Ishikawa (cell line): ENCODE measurements at regions not wholly inside any gene's neighbourhood (a gene's known extent, or its start where the extent isn't known, plus 50 kb on each side); places are given as distances from the start of the nearest gene placed in this dataset.

Experiments used
- CEBPB ChIP-seq: IDR thresholded peaks from 2 replicates; pipeline ENCODE4 v1.6.1; 2012
- CREB1 ChIP-seq: IDR thresholded peaks from 2 replicates; pipeline ENCODE4 v1.6.1; 2012; ENCODE audit warnings: low read depth
- EGR1 ChIP-seq: IDR thresholded peaks from 2 replicates; pipeline ENCODE4 v1.6.1; 2012
- EP300 ChIP-seq: IDR thresholded peaks from 2 replicates; pipeline ENCODE4 v1.6.1; 2012; ENCODE audit warnings: borderline replicate concordance
- FOXM1 ChIP-seq: IDR thresholded peaks from 2 replicates; pipeline ENCODE4 v1.6.1; 2012; ENCODE audit warnings: low read depth, borderline replicate concordance
- MAX ChIP-seq: IDR thresholded peaks from 2 replicates; pipeline ENCODE4 v1.6.1; 2012
- NFIC ChIP-seq: IDR thresholded peaks from 2 replicates; pipeline ENCODE4 v1.6.1; 2012
- RAD21 ChIP-seq: IDR thresholded peaks from 2 replicates; pipeline ENCODE4 v1.6.1; 2012; ENCODE audit warnings: low read depth
- REST ChIP-seq: IDR thresholded peaks from 2 replicates; pipeline ENCODE4 v1.6.1; 2012; ENCODE audit warnings: low read depth, mild to moderate bottlenecking
- TAF1 ChIP-seq: IDR thresholded peaks from 2 replicates; pipeline ENCODE4 v1.6.1; 2012; ENCODE audit warnings: low read depth, mild to moderate bottlenecking
- TCF12 ChIP-seq: IDR thresholded peaks from 2 replicates; pipeline ENCODE4 v1.6.1; 2012; ENCODE audit warnings: low read depth
- TEAD4 ChIP-seq: IDR thresholded peaks from 2 replicates; pipeline ENCODE4 v1.6.1; 2012
- USF1 ChIP-seq: IDR thresholded peaks from 2 replicates; pipeline ENCODE4 v1.6.1; 2012
- YY1 ChIP-seq: IDR thresholded peaks from 2 replicates; pipeline ENCODE4 v1.6.1; 2012; ENCODE audit warnings: low read depth
- ZBTB7A ChIP-seq: IDR thresholded peaks from 2 replicates; pipeline ENCODE4 v1.6.1; 2012; ENCODE audit warnings: low read depth

- no peak for TF ChIP-seq EGR1
- TF ChIP-seq MAX = no peak
- TF ChIP-seq USF1 = no peak
- no peak for TF ChIP-seq FOXM1
- TF ChIP-seq REST = no peak
- TF ChIP-seq EP300 = no peak
Observed at GRCh38 chr2:181142514-181142913, 162.1 kb downstream of the UBE2E3 start.

GRCh38 chr2:181143790-181144300 lies 163.4 kb downstream of the UBE2E3 start:
- TF ChIP-seq ZBTB7A = no peak
- TF ChIP-seq EGR1 = no peak
- TF ChIP-seq CEBPB = no peak
- no peak for TF ChIP-seq MAX
- no peak for TF ChIP-seq TEAD4
- TF ChIP-seq USF1 = no peak
- TF ChIP-seq YY1 = no peak
- TF ChIP-seq TCF12 = no peak
- no peak for TF ChIP-seq RAD21
- no peak for TF ChIP-seq REST
- TF ChIP-seq CREB1 = no peak
- no peak for TF ChIP-seq TAF1
- no peak for TF ChIP-seq FOXM1
- no peak for TF ChIP-seq NFIC
- no peak for TF ChIP-seq EP300

- no peak for TF ChIP-seq EP300
Observed at GRCh38 chr2:181145645-181146044, 165.2 kb downstream of the UBE2E3 start.

- TF ChIP-seq YY1 = no peak
- TF ChIP-seq CEBPB = no peak
- no peak for TF ChIP-seq REST
- no peak for TF ChIP-seq ZBTB7A
- no peak for TF ChIP-seq EGR1
- TF ChIP-seq TEAD4 = no peak
Observed at GRCh38 chr2:181146171-181146570, 165.8 kb downstream of the UBE2E3 start.

GRCh38 chr2:181149056-181149455 lies 168.7 kb downstream of the UBE2E3 start:
- TF ChIP-seq CREB1 (no peak), EGR1 (no peak), USF1 (no peak), EP300 (no peak), TAF1 (no peak), TEAD4 (no peak), REST (no peak), ZBTB7A (no peak), YY1 (no peak), CEBPB (no peak), FOXM1 (no peak), RAD21 (no peak), TCF12 (no peak), NFIC (no peak), MAX (no peak)
